WERI-Rb-1 (cell line): ENCODE measurements at regions not wholly inside any gene's neighbourhood (a gene's known extent, or its start where the extent isn't known, plus 50 kb on each side); places are given as distances from the start of the nearest gene placed in this dataset.

ENCODE experiments used
- DNase-seq: peaks from one replicate; pipeline ENCODE4 v3.0.0-alpha.2; 2020
- H3K27ac ChIP-seq: fragments of 250-450 bp; sonication (Bioruptor Pico); 2 replicates; pipeline ENCODE4 v1.5.1; 2020; ENCODE audit warnings: mild to moderate bottlenecking, moderate library complexity
- H3K27me3 ChIP-seq: fragments of 250-450 bp; sonication (Bioruptor Pico); 2 replicates; pipeline ENCODE4 v1.5.1; 2021; ENCODE audit warnings: mild to moderate bottlenecking, low read depth, moderate library complexity; ENCODE audit not compliant: insufficient read depth, severe bottlenecking
- H3K36me3 ChIP-seq: fragments of 250-450 bp; sonication (Bioruptor Pico); 2 replicates; pipeline ENCODE4 v1.5.1; 2020; ENCODE audit warnings: mild to moderate bottlenecking, moderate library complexity
- H3K4me3 ChIP-seq: 2 replicates; pipeline ENCODE4 v1.5.1; 2011; ENCODE audit warnings: low read depth, mild to moderate bottlenecking, control low read depth, low read length
- H3K9me3 ChIP-seq: fragments of 250-450 bp; sonication (Bioruptor Pico); 2 replicates; pipeline ENCODE4 v1.5.1; 2021; ENCODE audit warnings: mild to moderate bottlenecking, moderate library complexity; ENCODE audit not compliant: severe bottlenecking
- TF ChIP-seq, protein P1 (sequence below): IDR thresholded peaks from 2 replicates; pipeline ENCODE4 v1.5.1; 2011; ENCODE audit warnings: low read depth, mild to moderate bottlenecking, control low read depth, inconsistent platforms, low read length

DNA sequence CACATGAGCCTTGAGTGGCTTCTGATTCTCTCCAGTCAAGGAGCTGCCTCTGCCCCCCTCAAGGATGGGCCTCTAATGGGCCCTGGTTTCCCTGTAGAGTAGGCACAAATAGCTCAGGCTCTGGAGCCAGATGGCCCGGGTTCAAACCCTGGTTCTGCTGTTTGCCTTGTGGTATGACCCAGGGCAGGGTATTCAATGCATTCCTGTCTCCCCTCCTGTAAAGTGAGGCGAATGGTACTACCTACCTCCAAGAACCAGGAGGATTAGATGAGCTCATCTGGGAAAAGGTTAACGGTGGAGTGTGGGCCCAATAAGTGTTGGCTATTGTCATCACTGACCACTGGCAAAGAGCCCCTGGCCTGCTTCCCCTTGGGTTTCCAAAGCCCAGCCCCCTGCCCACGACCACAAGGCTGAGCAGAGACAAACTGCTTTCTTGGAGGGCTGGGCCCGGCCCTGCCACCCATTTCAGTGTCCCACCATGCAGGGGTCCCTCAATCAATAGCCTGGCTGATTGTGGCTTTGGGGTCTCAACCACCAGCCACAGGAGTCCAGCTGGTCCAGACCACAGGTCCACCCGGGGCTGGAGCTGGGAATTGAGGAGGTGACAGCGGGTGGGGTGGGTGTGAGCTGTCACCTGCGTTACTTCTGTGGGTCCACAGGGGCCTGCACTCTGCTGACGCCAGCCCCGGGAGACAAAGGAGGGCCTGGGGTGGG, 115.6 kb upstream of the RUNX3 start:
- Histone ChIP-seq H3K27me3 (no peaks in the 10 kb centered on the region), H3K4me3 (no peak overlapping the region), H3K9me3 (no peaks in the 10 kb centered on the region), H3K36me3 (no peaks in the 10 kb centered on the region), H3K27ac (no peak overlapping the region)
- DNase-seq = no peak
- TF ChIP-seq, protein P1, sequence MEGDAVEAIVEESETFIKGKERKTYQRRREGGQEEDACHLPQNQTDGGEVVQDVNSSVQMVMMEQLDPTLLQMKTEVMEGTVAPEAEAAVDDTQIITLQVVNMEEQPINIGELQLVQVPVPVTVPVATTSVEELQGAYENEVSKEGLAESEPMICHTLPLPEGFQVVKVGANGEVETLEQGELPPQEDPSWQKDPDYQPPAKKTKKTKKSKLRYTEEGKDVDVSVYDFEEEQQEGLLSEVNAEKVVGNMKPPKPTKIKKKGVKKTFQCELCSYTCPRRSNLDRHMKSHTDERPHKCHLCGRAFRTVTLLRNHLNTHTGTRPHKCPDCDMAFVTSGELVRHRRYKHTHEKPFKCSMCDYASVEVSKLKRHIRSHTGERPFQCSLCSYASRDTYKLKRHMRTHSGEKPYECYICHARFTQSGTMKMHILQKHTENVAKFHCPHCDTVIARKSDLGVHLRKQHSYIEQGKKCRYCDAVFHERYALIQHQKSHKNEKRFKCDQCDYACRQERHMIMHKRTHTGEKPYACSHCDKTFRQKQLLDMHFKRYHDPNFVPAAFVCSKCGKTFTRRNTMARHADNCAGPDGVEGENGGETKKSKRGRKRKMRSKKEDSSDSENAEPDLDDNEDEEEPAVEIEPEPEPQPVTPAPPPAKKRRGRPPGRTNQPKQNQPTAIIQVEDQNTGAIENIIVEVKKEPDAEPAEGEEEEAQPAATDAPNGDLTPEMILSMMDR = no peak

DNA sequence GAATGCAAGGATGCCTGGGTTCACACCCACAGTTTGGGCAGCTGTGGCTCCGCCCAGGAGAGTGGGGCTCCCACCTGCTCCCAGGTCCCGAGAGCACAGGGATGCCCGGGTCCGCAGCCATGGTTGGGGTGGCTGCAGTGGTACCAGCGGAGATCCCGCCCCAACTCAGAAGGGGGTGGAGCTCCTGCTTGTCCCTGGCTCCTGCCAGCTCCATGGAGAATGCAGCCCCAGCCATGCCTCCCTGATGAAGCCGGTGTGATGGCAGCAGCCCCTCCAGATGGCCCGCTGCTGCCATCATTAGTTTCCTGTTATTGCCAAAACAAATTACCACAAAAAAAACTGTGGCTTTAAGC, 113.1 kb upstream of the RUNX3 start:
- Histone ChIP-seq H3K36me3 (no peaks in the 10 kb centered on the region), H3K27ac (no peak overlapping the region), H3K9me3 (no peaks in the 10 kb centered on the region), H3K27me3 (no peaks in the 10 kb centered on the region), H3K4me3 (no peak overlapping the region)
- TF ChIP-seq, protein P1 = no peak
- no peak for DNase-seq

DNA sequence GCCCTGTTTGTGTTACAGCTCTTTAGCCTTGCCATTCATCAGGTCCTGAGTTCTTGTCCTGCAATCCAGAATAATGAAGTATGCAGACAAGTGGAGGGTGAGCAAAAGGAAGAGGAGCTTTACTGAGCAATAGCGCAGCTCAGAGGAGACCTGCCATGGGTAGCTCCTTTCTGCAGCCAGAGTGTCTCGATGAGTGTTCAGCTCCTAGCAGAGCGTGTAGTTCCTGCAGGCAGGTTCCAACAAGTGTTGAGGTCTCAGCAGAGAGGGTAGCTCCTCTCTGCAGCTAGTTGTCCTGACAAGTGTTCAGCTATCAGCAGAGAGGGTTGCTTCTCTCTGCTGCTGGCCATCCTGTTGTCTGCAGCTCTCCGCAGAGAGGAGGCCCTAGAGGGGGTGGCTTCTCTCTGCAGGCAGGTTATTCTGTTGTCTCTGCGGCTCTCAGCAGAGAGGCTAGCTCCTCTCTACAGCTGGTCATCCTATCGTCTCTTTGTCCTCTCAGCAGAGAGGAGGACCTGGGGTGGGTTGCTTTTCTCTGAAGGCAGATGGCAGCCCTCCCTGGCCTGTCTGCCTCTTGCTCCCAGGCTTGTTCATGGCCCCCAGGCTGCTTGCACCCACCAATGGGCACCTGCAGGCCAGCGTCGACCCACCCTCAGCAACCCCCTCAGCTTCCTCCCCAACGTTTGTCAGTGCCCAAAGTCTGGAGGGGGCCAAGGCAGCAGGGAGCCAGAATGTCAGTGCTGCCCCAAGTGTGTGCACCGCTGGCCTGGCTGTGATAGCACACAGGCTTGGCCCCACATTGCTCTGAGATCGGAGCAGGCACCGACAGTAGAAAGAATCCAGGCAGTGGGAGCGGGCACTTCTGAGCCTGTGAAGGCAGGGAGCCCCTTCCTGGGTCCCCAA, 112.5 kb upstream of the RUNX3 start:
- DNase-seq = no peak
- Histone ChIP-seq H3K9me3 (no peaks in the 10 kb centered on the region), H3K27me3 (no peaks in the 10 kb centered on the region), H3K36me3 (no peaks in the 10 kb centered on the region), H3K27ac (no peak overlapping the region), H3K4me3 (no peak overlapping the region)
- TF ChIP-seq, protein P1 = no peak

DNA sequence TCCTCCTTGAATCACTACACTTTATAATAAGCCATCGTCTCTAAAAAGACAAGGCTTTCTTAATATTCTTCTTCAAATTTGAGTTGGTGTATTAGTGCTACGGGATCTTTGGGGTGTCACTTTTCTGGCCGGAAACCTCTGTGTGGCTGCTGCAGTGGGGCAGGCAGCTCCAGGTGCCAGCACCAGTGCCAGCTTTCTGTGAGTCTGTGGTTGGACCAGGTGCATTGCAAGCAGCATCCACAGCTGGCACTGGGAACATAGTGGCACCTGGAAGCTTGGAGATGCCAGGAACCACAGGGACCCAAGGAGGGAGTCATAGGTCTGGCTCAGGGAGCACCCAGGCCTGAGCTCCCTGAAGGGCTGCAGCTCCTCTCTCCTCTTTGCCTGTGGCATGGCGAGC, 111.8 kb upstream of the RUNX3 start:
- no peaks in the 10 kb centered on the region for H3K27me3 ChIP-seq
- no peak overlapping the region for H3K27ac ChIP-seq
- TF ChIP-seq, protein P1 = no peak
- DNase-seq = no peak
- H3K9me3 ChIP-seq = no peaks in the 10 kb centered on the region
- no peak overlapping the region for H3K4me3 ChIP-seq
- no peaks in the 10 kb centered on the region for H3K36me3 ChIP-seq

DNA sequence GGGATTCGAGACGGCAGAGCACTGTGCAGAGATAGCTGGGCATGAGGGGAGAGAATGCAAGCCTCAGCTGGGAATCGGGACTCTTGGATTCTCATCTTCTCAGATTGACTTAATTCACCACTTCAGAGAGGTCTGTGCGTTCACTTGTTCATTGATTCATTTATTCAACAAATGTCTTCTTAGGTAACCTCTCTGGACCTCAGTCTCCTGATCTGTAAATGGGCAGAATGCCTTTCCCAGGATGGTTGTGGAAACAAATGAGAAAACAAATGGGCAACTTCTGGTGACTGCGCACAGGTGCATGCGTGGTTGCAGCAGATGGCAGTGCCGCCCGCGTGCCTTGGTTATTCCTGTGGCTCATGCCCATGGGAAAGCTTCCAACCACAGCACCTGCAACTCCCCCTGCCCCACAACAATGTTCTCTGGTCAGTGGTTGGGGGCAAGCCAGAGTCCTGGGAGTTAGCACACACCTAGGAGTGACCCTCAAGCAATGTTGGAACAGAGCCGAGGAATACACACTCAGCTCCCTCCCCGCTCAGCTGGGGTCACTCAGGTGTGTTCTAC, 110.1 kb upstream of the RUNX3 start:
- TF ChIP-seq, protein P1 = no peak
- H3K4me3 ChIP-seq = no peak overlapping the region
- no peaks in the 10 kb centered on the region for H3K36me3 ChIP-seq
- H3K27ac ChIP-seq = no peak overlapping the region
- DNase-seq = no peak
- H3K27me3 ChIP-seq = no peaks in the 10 kb centered on the region
- H3K9me3 ChIP-seq = no peaks in the 10 kb centered on the region
